ENCODE measurements at regions not wholly inside any gene's neighbourhood (a gene's known extent, or its start where the extent isn't known, plus 50 kb on each side); places are given as distances from the start of the nearest gene placed in this dataset.

DNA sequence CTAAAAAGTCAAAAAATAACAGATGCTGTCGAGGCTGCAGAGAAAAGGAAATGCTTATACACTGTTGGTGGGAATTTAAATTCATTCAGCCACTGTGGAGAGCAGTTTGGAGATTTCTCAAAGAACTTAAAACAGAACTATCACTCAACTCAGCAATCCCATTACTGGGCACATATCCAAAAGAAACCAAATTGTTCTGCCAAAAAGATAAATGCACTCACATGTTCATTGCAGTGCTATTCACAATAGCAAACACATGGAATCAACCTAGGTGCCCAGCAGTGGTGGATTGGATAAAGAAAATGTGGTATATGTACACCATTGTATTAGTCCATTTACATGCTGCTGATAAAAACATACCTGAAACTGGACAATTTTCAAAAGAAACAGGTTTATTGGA, 116.0 kb upstream of the VGLL2 start:
- Histone ChIP-seq H3K9ac (ENCODE audit: control insufficient read depth, insufficient read depth, low read length) (no peak overlapping the region), H4K20me1 (ENCODE audit: control insufficient read depth, insufficient read depth) (no peaks in the 10 kb centered on the region), H3K4me1 (ENCODE audit: control insufficient read depth, insufficient read depth, low read length) (no peaks in the 10 kb centered on the region), H3K4me2 (ENCODE audit: control insufficient read depth, insufficient read depth) (no peak overlapping the region), H3K27ac (ENCODE audit: control insufficient read depth, insufficient read depth) (no peak overlapping the region), H3K27me3 (replicated peaks in 1 of 2; ENCODE audit: control insufficient read depth in 2 of 2, insufficient read depth in 2 of 2, low read length in 1 of 2) (no peaks in the 10 kb centered on the region), H3K36me3 (ENCODE audit: control insufficient read depth in 2 of 2, insufficient read depth in 2 of 2, low read length in 1 of 2) (no peaks in the 10 kb centered on the region), H3K9me3 (replicated peaks; ENCODE audit: control insufficient read depth, insufficient read depth, low read length) (no peaks in the 10 kb centered on the region), H2AFZ (ENCODE audit: control insufficient read depth, low read depth, low read length) (no peak overlapping the region), H3K79me2 (ENCODE audit: control insufficient read depth, insufficient read depth, low read length) (no peaks in the 10 kb centered on the region), H3K4me3 (no peak overlapping the region)
- SMC1A ChIA-PET (ENCODE audit: uncharacterized antibody, unreplicated experiment), result no interaction called here
- intact Hi-C loops (cut with micrococcal nuclease; ENCODE audit: unreplicated experiment) (no loop called here), in situ Hi-C loops (cut with MboI) (no loop called here)
- RAD21 ChIA-PET (ENCODE audit: unreplicated experiment), result no interaction called here
- TF ChIP-seq SUZ12 (IDR thresholded peaks at IDR 0.05; ENCODE audit: unreplicated experiment), result no peak
- no peak for TF ChIP-seq SKIL (IDR thresholded peaks at IDR 0.05; ENCODE audit: low read depth, poor library complexity, severe bottlenecking)
- TF ChIP-seq BRCA1 (IDR thresholded peaks at IDR 0.05; ENCODE audit: low read depth, low read length), result no peak
- TF ChIP-seq, protein P1, sequence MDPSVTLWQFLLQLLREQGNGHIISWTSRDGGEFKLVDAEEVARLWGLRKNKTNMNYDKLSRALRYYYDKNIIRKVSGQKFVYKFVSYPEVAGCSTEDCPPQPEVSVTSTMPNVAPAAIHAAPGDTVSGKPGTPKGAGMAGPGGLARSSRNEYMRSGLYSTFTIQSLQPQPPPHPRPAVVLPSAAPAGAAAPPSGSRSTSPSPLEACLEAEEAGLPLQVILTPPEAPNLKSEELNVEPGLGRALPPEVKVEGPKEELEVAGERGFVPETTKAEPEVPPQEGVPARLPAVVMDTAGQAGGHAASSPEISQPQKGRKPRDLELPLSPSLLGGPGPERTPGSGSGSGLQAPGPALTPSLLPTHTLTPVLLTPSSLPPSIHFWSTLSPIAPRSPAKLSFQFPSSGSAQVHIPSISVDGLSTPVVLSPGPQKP (IDR thresholded peaks at IDR 0.05; ENCODE audit: low read depth, low read length), result no peak
- no peak for TF ChIP-seq IRF4 (IDR thresholded peaks at IDR 0.05; ENCODE audit: low read depth, low read length)
- TF ChIP-seq ATF2 (IDR thresholded peaks at IDR 0.05; ENCODE audit: low read length), result no peak
- TF ChIP-seq YBX1 (IDR thresholded peaks at IDR 0.05), result no peak
- no peak for TF ChIP-seq MAX (IDR thresholded peaks at IDR 0.05; ENCODE audit: low read depth, low read length)
- TF ChIP-seq, protein P2, sequence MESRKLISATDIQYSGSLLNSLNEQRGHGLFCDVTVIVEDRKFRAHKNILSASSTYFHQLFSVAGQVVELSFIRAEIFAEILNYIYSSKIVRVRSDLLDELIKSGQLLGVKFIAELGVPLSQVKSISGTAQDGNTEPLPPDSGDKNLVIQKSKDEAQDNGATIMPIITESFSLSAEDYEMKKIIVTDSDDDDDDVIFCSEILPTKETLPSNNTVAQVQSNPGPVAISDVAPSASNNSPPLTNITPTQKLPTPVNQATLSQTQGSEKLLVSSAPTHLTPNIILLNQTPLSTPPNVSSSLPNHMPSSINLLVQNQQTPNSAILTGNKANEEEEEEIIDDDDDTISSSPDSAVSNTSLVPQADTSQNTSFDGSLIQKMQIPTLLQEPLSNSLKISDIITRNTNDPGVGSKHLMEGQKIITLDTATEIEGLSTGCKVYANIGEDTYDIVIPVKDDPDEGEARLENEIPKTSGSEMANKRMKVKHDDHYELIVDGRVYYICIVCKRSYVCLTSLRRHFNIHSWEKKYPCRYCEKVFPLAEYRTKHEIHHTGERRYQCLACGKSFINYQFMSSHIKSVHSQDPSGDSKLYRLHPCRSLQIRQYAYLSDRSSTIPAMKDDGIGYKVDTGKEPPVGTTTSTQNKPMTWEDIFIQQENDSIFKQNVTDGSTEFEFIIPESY (IDR thresholded peaks at IDR 0.05), result no peak
- TF ChIP-seq RELA (IDR thresholded peaks at IDR 0.05; ENCODE audit: borderline replicate concordance, partially characterized antibody), result no peak
- no peak for TF ChIP-seq E4F1 (IDR thresholded peaks at IDR 0.05; ENCODE audit: borderline replicate concordance, partially characterized antibody)
- no peak for TF ChIP-seq ATF3 (IDR thresholded peaks at IDR 0.05; ENCODE audit: borderline replicate concordance, extremely low read depth, low read depth, low read length)
- no peak for TF ChIP-seq EZH2 (IDR thresholded peaks at IDR 0.05; ENCODE audit: borderline replicate concordance, control insufficient read depth, low read depth, low read length)
- TF ChIP-seq NR2C2 (IDR thresholded peaks at IDR 0.05; ENCODE audit: borderline replicate concordance, control insufficient read depth, insufficient read length, low read depth), result no peak
- no TSS peak for BruUV-seq (replicated peaks)
- POLR2A ChIA-PET, result no interaction called here
- ATAC-seq (no peak), FAIRE-seq (no peak), DNase-seq (ENCODE audit: low read depth, low spot score) (no peak)
- CTCF ChIA-PET, result no interaction called here
- WGBS (ENCODE audit: insufficient coverage, insufficient replicate concordance, low lambda C conversion rate, missing lambda C conversion rate), result 0% methylated on average over 1 of the region's 1 CpG
